T-helper 1 cell (primary cell): ENCODE measurements at regions not wholly inside any gene's neighbourhood (a gene's known extent, or its start where the extent isn't known, plus 50 kb on each side); places are given as distances from the start of the nearest gene placed in this dataset.
"Not testable (repeated sequence)": the region's sequence is repeated elsewhere in the genome, so short reads cannot be mapped to it uniquely, and the experiment has no call there.

Source experiments
- DNase-seq, 5 donors: peaks; one replicate each; pipeline ENCODE4 v3.0.0-alpha.2; 2012 to 2020

DNA sequence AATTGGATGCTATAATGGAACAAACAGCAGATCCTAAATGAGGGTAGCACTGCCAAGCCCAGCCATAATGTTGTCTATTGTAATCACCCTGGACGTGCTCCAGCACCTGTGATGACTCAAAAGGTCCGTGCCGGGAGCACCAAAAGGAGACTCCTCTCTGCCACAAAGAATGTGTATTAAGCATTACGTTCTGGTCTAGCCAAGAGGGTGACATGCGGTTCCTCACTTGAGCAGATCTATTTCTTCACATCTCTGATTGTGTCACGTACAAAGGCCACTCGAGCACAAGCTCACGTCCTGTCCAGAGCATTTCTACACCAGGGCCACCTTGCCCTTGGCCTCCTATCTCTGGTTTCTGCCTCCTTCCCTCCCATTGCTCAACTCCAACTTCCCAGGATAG lies 219.9 kb upstream of the IRS2 start:
- no peak for DNase-seq

GRCh38 chr13:110005563-110005962 lies 219.2 kb upstream of the IRS2 start:
- no peak for DNase-seq

DNA sequence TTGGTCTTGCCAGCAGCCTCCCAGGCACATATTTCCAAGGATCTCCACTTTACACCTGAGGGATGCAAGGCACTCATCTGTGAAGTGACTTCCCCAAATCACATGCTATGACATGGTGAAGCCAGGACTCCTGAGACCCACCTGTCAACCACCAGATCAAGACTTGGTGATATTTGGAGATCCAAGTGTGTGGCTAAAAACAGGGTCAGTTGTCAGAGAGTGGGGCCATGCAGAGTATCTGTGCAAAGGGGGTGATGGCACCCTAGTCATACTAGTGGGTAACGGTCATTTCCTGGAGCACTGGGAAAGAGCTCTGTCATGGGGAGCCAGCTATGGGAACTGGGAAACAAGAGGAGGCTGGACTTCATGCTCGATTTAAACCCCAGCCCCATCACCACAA lies 218.4 kb upstream of the IRS2 start:
- no peak for DNase-seq

- no peak for DNase-seq
These were observed 215.4 kb upstream of the IRS2 start for GRCh38 chr13:110001670-110002275.

- no peak for DNase-seq
These were observed 214.4 kb upstream of the IRS2 start for GRCh38 chr13:110000534-110001345.

DNA sequence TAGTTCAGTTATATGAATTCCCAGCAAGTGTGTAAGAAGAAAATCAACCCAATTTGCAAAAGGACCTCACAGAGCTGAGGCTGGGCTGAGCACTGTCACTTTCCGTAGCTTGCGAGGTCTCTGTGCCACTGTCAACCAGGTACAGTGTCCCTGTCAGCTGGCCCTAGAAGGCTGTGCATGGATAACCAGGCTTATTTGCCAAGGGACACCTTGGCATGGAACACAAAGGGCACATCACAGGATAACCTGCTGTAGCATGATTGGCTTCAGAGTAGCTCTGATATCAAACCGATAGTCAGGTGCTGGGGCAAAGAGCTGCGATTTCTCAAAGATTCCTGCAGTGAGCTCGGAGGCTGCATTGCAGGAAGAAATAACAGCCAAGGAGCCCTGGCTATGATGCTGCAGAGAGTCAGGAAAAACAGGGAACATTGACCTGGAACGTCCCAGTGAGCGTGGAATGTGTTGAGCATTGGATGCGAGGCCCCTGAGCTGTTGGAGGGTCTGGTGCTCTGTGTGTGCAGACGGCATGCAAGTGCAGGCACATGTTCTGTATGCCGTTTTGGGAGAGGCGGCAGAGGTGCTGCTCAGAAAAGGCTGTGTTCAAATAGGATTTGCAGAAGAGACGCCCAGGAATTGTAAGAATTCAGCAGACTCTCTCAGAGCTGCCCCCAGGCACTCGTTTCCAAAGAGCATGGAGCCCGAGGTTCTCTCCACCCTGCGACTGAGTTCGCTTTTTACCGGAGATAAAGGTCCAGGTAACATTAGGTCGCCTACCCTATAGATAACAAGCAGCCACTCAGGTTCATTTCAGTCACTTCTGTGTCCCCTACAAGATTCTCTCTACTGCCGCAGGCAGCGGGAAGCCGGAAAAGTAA lies 213.5 kb upstream of the IRS2 start:
- DNase-seq: no peak

DNA sequence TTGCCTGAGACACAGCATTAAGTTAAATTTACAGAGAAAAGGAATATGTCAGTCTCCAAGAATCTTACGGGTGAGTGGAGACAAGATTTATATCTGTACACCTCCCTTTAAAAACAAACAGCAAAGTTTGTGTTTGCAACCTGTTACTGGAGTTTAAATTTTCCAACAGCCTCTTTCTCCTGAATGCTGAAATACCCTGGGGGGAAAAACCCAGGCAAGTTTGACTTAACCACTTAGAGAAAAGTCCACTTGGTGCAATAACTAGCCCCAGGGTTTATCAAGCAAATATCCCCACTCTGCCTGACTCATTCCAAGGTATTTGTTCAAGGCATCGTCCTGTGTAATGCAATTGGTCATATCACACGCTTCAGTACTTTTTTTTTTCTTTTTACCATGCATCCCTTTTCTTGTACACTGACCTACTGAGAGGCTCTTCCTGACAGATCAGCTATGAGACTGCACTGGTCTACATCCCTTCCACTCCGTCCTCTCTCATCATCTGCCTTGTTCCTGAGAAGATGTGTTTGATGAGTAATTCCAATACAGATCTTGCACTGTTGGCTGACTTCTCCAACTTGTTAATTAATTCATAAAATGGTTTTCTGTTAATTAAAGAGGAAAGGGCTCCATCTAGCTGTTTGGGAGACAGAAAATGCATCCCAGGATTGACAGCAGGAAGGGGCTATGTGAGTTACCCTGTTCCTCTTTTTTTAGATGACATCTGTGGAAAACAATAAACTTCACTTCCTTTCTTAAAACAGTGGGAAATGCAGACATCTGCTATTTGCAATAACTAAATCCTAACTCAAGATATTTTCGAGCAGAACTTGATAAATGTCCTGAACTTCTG lies 212.5 kb upstream of the IRS2 start:
- no peak for DNase-seq

DNA sequence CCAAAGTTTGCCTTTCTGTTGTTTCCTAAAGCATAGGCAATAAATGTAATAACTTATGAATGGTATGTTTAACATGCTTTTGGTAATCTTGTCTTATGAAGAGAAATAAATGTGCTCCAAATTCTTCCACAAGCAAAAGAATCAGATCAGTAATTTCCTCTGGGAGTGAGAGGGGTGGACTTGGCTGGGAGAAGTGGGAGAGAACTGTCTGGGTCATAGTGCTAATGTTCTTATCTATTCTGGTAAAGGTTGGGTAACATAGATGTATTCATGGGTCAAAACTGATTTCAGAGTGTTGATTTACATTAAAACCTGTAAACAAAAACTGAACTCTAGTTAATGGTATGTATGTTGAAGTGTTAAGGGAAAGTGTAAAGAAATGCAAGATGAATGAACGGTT lies 211.7 kb upstream of the IRS2 start:
- DNase-seq: no peak

GRCh38 chr13:109997056-109997595 lies 210.7 kb upstream of the IRS2 start:
- DNase-seq: not testable (repeated sequence)

GRCh38 chr13:109996404-109996960 lies 210.1 kb upstream of the IRS2 start:
- DNase-seq: no peak

- DNase-seq: no peak
These were observed 209.2 kb upstream of the IRS2 start for GRCh38 chr13:109995578-109995977.

DNA sequence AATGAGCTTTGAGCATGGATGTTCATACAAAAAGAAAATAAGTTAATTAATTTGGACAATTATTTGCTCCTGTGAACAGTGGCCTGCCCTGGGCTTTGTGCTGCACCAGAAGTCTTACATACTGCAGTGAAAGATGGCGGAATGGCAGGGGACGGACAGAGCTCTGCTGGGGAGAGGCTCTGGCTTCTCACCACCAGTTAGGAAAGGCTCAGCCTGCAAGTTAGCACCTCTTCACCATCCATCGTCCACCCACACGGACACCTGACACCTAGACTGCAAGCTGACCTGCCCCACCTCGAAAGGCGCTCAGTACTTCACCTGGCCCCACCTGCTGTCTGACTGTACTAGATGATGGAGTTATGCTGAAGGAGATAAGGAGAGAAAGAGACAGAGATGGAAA lies 203.9 kb upstream of the IRS2 start:
- no peak for DNase-seq

DNA sequence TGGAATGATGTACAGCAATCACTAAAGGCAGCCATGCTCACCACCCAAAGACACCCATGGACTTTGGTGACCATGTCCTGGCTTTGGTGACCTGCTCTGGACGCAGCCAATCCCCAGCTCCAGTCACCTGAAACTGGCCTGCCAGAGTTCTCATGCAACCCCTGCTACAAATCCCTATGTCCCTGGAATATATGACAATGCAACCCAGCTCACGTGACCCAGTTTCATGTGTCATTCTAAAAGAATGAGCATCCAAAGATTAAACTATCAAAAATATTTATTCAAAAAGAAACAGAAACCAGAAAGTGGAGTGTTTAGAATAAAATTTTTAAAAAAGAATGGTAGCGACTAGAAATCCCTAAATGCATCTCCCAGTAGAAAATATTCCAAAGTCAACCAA lies 203.3 kb upstream of the IRS2 start:
- DNase-seq: no peak

GRCh38 chr13:109989155-109989554 lies 202.8 kb upstream of the IRS2 start:
- no peak for DNase-seq

DNA sequence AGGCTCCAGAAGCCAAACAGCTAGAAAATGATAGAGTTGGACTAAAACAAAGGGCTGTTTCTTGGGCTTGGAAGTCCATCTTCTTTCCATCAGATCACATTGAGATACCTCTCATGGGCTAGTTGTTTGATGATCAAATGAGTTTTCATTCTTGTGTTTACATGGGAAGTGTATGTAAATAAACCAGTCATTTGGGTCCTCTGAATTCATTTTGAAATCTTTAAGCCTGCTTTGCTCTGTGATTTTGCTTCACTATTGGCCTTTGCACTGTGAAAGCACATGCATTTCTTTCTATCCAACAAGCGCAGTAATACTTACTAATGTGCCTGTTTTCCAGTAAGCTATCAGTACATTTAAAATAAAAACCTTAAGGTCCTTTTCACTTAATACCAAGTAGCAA lies 200.5 kb upstream of the IRS2 start:
- no peak for DNase-seq

DNA sequence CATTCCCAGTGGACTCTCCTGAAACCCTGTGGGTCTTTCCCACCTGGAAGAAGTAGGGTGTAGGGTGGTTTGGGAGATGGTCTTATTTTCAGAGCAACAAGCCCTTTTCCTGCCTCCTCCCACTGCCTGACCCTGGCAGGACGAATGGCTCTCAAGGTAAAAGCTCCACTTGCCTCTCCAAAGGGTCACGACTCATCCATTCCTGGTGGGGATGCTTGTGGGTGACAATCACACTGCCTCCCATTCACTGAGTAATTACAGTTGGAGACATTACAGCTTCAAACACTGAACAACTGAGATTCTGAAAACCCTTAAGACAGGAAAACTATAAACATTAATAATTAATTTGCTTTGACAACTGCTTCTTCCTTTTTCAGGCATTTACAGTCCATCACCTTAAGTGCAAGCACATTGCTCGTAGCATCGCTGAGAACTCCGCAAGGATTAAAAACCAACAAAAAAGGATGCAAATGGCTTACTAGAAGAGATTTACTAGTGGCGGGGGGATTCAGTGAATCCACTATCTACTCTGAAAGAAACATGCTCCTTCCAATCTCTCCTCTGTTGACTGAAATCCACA lies 199.6 kb upstream of the IRS2 start:
- DNase-seq: no peak

- no peak for DNase-seq
These were observed 197.1 kb upstream of the IRS2 start for GRCh38 chr13:109983447-109983846.

DNA sequence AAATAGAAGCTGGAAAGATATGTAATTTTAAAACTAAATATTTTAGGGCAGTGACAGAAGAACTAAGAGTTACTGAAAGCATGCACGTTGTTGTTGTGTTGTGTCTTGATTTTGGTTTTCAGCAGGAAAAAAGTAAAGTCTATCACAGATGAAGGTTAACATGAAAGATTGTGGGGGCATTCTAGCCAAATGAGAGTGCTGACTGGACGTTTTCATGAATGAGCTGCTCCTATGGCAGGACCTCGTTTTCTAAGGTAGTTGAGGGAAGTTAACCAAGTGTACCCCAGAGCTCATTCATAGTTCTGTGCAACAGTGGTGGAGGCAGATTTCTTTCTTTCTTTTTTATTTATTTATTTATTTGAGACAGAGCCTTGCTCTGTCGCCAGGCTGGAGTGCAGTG lies 194.6 kb upstream of the IRS2 start:
- DNase-seq: no peak

- DNase-seq: not testable (repeated sequence)
These were observed 193.3 kb upstream of the IRS2 start for GRCh38 chr13:109979676-109980075.

GRCh38 chr13:109979228-109979627 lies 192.8 kb upstream of the IRS2 start:
- DNase-seq: no peak

DNA sequence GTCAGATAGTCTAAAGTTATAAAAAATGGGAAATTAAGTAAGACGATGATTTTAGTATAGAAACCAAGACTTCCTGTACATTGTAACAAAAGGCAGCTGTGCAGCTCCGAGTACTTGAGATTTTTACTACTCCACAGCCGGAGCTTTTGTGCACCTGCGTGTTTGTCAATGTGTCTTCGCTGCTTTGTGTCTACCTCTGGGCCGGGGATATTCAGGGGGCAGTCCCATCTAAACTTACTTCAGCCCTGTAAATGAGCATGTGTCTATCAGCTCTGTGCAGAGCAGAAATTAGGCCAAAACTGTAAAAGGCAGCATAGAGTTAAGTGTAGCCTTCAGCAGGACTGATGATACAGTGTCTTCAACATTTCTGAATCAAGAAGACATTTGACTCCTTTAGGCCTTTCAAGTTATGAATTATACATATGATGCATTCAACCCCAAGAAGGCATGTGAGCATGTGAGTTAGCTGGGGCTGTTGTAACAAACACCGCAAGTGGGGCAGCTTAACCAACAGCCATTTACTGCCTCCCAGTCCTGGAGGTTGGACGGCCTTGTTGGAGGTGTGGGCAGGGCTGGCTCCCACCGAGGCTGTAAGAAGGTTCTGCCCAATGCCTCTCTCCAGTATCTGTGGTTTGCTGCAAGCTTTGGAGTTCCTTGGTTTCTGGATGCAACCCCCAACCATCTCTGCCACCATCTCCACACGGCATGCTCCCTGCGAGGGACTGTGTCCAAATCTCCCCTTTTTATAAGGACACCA lies 191.0 kb upstream of the IRS2 start:
- no peak for DNase-seq
